Keratinocyte (primary cell): ENCODE measurements at regions not wholly inside any gene's neighbourhood (a gene's known extent, or its start where the extent isn't known, plus 50 kb on each side); places are given as distances from the start of the nearest gene placed in this dataset.

Experiments
- DNase-seq: peaks from one replicate; pipeline ENCODE4 v3.0.0-alpha.2; 2011; ENCODE audit warnings: low read depth, missing footprints, low spot score
- FAIRE-seq: peaks from 2 replicates; lab custom pipeline; 2011; peaks lifted over from hg19 to GRCh38; lab: Jason Lieb, UNC
- H2AFZ ChIP-seq: 2 replicates; pipeline ENCODE4 v1.6.0; 2012; ENCODE audit warnings: low read length, control low read depth, inconsistent platforms; ENCODE audit not compliant: control insufficient read depth
- H3K27ac ChIP-seq: 2 replicates; pipeline ENCODE4 v1.5.1; 2011; ENCODE audit warnings: low read length; ENCODE audit not compliant: control insufficient read depth, insufficient read depth
- H3K27me3 ChIP-seq: 3 replicates; pipeline ENCODE4 v1.6.0; 2011; ENCODE audit warnings: low read length; ENCODE audit not compliant: control insufficient read depth, insufficient read depth; ENCODE audit errors: extremely low read depth
- H3K36me3 ChIP-seq, 2 experiments: 2 replicates in 1 of 2; 3 replicates in 1 of 2; pipeline ENCODE4 v1.5.1; 2011; ENCODE audit warnings: low read length in 2 of 2, mild to moderate bottlenecking in 1 of 2; ENCODE audit not compliant: control insufficient read depth in 2 of 2, insufficient read depth in 2 of 2; ENCODE audit errors: extremely low read depth in 1 of 2
- H3K4me1 ChIP-seq: 3 replicates; pipeline ENCODE4 v1.5.1; 2011; ENCODE audit warnings: low read length; ENCODE audit not compliant: control insufficient read depth, insufficient read depth; ENCODE audit errors: extremely low read depth
- H3K4me2 ChIP-seq: 3 replicates; pipeline ENCODE4 v1.6.0; 2011; ENCODE audit warnings: low read depth, low read length; ENCODE audit not compliant: control insufficient read depth, insufficient read depth; ENCODE audit errors: extremely low read depth
- H3K4me3 ChIP-seq, 3 experiments: fragments of 200-600 bp in 1 of 3; sonication (generic) in 1 of 3; 2 replicates in 2 of 3; 3 replicates in 1 of 3; pipeline ENCODE4 v1.5.1; 2011 to 2016; ENCODE audit warnings: low read length in 3 of 3, mild to moderate bottlenecking in 3 of 3, control low read depth in 2 of 3, inconsistent platforms in 1 of 3, low read depth in 1 of 3, mixed read lengths in 1 of 3, mixed run types in 1 of 3, moderate library complexity in 1 of 3; ENCODE audit not compliant: control insufficient read depth in 2 of 3, insufficient read depth in 2 of 3; ENCODE audit errors: extremely low read depth in 1 of 3
- H3K79me2 ChIP-seq: 2 replicates; pipeline ENCODE4 v1.6.0; 2012; ENCODE audit warnings: low read length; ENCODE audit not compliant: control insufficient read depth, insufficient read depth
- H3K9ac ChIP-seq: 3 replicates; pipeline ENCODE4 v1.6.0; 2011; ENCODE audit warnings: low read length; ENCODE audit not compliant: control insufficient read depth, insufficient read depth; ENCODE audit errors: extremely low read depth
- H3K9me1 ChIP-seq: 3 replicates; pipeline ENCODE4 v1.6.0; 2011; ENCODE audit warnings: low read length; ENCODE audit not compliant: control insufficient read depth, insufficient read depth; ENCODE audit errors: extremely low read depth
- H3K9me3 ChIP-seq: 2 replicates; pipeline ENCODE4 v1.5.1; 2012; ENCODE audit warnings: low read depth, low read length; ENCODE audit not compliant: control insufficient read depth
- H4K20me1 ChIP-seq: 3 replicates; pipeline ENCODE4 v1.6.0; 2011; ENCODE audit warnings: low read length; ENCODE audit not compliant: control insufficient read depth, insufficient read depth; ENCODE audit errors: extremely low read depth
- EZH2 ChIP-seq: IDR thresholded peaks from one replicate; pipeline ENCODE4 v1.6.1; 2012; ENCODE audit warnings: inconsistent platforms, mild to moderate bottlenecking, low read length, moderate library complexity
- dilution Hi-C: fragments of 300-500 bp; cut with MboI; formaldehyde crosslinking; loops from one replicate; pipeline ENCODE4 v1.7.0; 2020; ENCODE audit warnings: low sequenced_read_pairs; ENCODE audit not compliant: extremely low pct_ligation_motif_present
- TF ChIP-seq, protein P1 (sequence below), 3 experiments: IDR thresholded peaks in 1 of 3; conservative IDR thresholded peaks in 1 of 3; optimal IDR thresholded peaks in 1 of 3; 2 replicates in 2 of 3; 3 replicates in 1 of 3; pipeline versions ENCODE3 to v1.5.1; 2011; ENCODE audit warnings: low read length in 3 of 3, mild to moderate bottlenecking in 3 of 3, moderate library complexity in 2 of 3, control low read depth in 1 of 3, inconsistent platforms in 1 of 3; ENCODE audit not compliant: insufficient read depth in 2 of 3; ENCODE audit errors: extremely low read depth in 1 of 3

- dilution Hi-C loops = no loop called here
Measured at GRCh38 chr1:55792870-55793269, 577.7 kb upstream of the USP24 start.

GRCh38 chr1:55789466-55789865 is 574.3 kb upstream of the USP24 start:
- H3K36me3 ChIP-seq = no peaks in the 10 kb centered on the region
- no peaks in the 10 kb centered on the region for H3K79me2 ChIP-seq
- no peak for TF ChIP-seq EZH2
- TF ChIP-seq, protein P1, sequence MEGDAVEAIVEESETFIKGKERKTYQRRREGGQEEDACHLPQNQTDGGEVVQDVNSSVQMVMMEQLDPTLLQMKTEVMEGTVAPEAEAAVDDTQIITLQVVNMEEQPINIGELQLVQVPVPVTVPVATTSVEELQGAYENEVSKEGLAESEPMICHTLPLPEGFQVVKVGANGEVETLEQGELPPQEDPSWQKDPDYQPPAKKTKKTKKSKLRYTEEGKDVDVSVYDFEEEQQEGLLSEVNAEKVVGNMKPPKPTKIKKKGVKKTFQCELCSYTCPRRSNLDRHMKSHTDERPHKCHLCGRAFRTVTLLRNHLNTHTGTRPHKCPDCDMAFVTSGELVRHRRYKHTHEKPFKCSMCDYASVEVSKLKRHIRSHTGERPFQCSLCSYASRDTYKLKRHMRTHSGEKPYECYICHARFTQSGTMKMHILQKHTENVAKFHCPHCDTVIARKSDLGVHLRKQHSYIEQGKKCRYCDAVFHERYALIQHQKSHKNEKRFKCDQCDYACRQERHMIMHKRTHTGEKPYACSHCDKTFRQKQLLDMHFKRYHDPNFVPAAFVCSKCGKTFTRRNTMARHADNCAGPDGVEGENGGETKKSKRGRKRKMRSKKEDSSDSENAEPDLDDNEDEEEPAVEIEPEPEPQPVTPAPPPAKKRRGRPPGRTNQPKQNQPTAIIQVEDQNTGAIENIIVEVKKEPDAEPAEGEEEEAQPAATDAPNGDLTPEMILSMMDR (optimal IDR thresholded peaks at IDR 0.05 in 1 of 3, IDR thresholded peaks at IDR 0.05 in 1 of 3, conservative IDR thresholded peaks at IDR 0.05 in 1 of 3; ENCODE audit: extremely low read depth in 1 of 3, insufficient read depth in 2 of 3, low read length in 3 of 3) = no peak
- no peak overlapping the region for H3K4me3 ChIP-seq
- H2AFZ ChIP-seq = no peak overlapping the region
- dilution Hi-C loops = no loop called here
- no peak overlapping the region for H3K4me2 ChIP-seq
- DNase-seq (no peak), FAIRE-seq (no peak)
- H4K20me1 ChIP-seq = no peaks in the 10 kb centered on the region
- no peaks in the 10 kb centered on the region for H3K27me3 ChIP-seq
- no peaks in the 10 kb centered on the region for H3K9me1 ChIP-seq
- H3K4me1 ChIP-seq = no peaks in the 10 kb centered on the region
- no peak overlapping the region for H3K9ac ChIP-seq
- no peaks in the 10 kb centered on the region for H3K9me3 ChIP-seq
- H3K27ac ChIP-seq = no peak overlapping the region

More at GRCh38 chr1:55792870-55793269, 577.7 kb upstream of the USP24 start:
- no peak overlapping the region for H3K27ac ChIP-seq
- no peaks in the 10 kb centered on the region for H3K36me3 ChIP-seq
- no peak overlapping the region for H2AFZ ChIP-seq
- no peak overlapping the region for H3K4me2 ChIP-seq
- no peak overlapping the region for H3K9ac ChIP-seq
- H4K20me1 ChIP-seq = no peaks in the 10 kb centered on the region
- DNase-seq (no peak), FAIRE-seq (no peak)
- no peaks in the 10 kb centered on the region for H3K9me1 ChIP-seq
- no peaks in the 10 kb centered on the region for H3K4me1 ChIP-seq
- no peaks in the 10 kb centered on the region for H3K9me3 ChIP-seq
- TF ChIP-seq EZH2 = no peak
- TF ChIP-seq, protein P1 (optimal IDR thresholded peaks at IDR 0.05 in 1 of 3, IDR thresholded peaks at IDR 0.05 in 1 of 3, conservative IDR thresholded peaks at IDR 0.05 in 1 of 3; ENCODE audit: extremely low read depth in 1 of 3, insufficient read depth in 2 of 3, low read length in 3 of 3) = no peak
- no peak overlapping the region for H3K4me3 ChIP-seq
- no peaks in the 10 kb centered on the region for H3K27me3 ChIP-seq
- H3K79me2 ChIP-seq = no peaks in the 10 kb centered on the region
